ENCODE measurements at regions not wholly inside any gene's neighbourhood (a gene's known extent, or its start where the extent isn't known, plus 50 kb on each side); places are given as distances from the start of the nearest gene placed in this dataset.
"Not testable (repeated sequence)": the region's sequence is repeated elsewhere in the genome, so short reads cannot be mapped to it uniquely, and the experiment has no call there.

- no peaks in the 10 kb centered on the region for H3K4me1 ChIP-seq
- no peaks in the 10 kb centered on the region for H3K27me3 ChIP-seq (ENCODE audit: low read depth)
- H3K4me3 ChIP-seq, result no peak overlapping the region
- no peak for DNase-seq
- no peaks in the 10 kb centered on the region for H3K9me3 ChIP-seq (replicated peaks)
- no peak for TF ChIP-seq CTCF (IDR thresholded peaks at IDR 0.05; ENCODE audit: borderline replicate concordance)
- H3K36me3 ChIP-seq, result no peaks in the 10 kb centered on the region
- intact Hi-C loops (cut with micrococcal nuclease), result no loop called here
- no peak overlapping the region for H3K27ac ChIP-seq (replicated peaks)
These were observed 341.0 kb upstream of the UBE2E2 start for GRCh38 chr3:22862111-22862510.

DNA sequence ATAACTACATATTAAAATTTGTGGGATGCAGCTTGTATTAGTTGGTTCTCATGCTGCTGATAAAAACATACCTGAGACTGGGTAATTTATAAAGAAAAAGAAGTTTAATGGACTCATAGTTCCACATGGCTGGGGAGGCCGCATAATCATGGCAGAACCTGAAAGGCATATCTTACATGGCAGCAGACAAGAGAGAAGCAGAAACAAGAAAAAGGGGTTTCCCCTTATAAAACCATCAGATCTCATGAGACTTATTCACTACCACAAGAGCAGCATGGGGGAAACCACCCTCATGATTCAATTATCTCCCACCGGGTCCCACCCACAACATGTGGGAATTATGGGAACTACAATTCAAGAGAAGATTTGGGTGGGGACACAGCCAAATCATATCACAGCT lies 320.3 kb upstream of the UBE2E2 start:
- H3K27me3 ChIP-seq (ENCODE audit: low read depth); H3K4me1 ChIP-seq; H3K27ac ChIP-seq (replicated peaks); H3K36me3 ChIP-seq; H3K9me3 ChIP-seq (replicated peaks); intact Hi-C loops (cut with micrococcal nuclease); DNase-seq; H3K4me3 ChIP-seq: not testable (repeated sequence)

- no peak for TF ChIP-seq CTCF (IDR thresholded peaks at IDR 0.05; ENCODE audit: borderline replicate concordance)
- Histone ChIP-seq H3K27ac (replicated peaks) (no peak overlapping the region), H3K4me3 (no peak overlapping the region), H3K27me3 (ENCODE audit: low read depth) (no peaks in the 10 kb centered on the region), H3K36me3 (no peaks in the 10 kb centered on the region), H3K4me1 (peaks cover 7% of the 10 kb centered on the region), H3K9me3 (replicated peaks) (no peaks in the 10 kb centered on the region)
- intact Hi-C loops (cut with micrococcal nuclease), result no loop called here
- DNase-seq, result no peak
These were observed 318.1 kb upstream of the UBE2E2 start for GRCh38 chr3:22885039-22885438.

DNA sequence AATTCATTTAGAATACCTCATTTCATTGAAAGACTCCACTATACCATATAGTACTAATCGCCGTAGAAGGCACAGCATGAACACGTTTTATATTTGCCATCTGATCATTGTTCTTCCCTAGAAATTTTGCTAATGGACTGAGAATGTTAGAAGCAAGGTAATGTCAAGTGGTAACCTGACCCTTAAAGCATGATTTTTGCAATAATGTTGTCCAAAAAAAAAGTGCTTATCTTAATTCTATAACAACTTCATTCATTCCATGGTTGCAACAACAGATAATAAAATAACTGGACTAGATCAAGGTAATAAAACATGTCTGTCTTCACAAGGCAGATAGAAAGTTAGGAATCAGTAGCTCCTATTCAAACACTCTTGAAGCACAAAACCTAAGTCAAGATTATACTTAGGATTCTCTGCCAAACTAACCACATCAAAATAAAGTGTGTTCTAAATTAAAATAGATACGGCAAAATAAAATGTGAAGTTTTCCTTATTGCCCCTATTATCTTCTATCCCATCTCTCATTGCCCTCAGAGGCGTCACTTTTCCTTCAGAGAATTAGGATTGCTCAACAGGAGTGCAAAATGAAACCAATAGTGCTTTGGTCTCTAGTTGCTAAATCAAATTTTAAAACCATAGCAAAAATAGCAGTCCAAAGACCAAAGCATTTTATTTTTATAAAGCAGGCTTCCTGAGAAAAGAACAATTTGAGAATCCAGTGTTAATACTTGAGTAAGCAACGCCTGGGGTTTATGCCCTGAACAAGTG lies 317.4 kb upstream of the UBE2E2 start:
- Histone ChIP-seq H3K4me3 (no peak overlapping the region), H3K27ac (replicated peaks) (no peak overlapping the region), H3K36me3 (no peaks in the 10 kb centered on the region), H3K9me3 (replicated peaks) (no peaks in the 10 kb centered on the region), H3K4me1 (peaks cover 7% of the 10 kb centered on the region), H3K27me3 (ENCODE audit: low read depth) (no peaks in the 10 kb centered on the region)
- DNase-seq, result no peak
- no peak for TF ChIP-seq CTCF (IDR thresholded peaks at IDR 0.05; ENCODE audit: borderline replicate concordance)
- intact Hi-C loops (cut with micrococcal nuclease), result no loop called here

- intact Hi-C loops (cut with micrococcal nuclease), result no loop called here
- Histone ChIP-seq H3K27me3 (ENCODE audit: low read depth) (no peaks in the 10 kb centered on the region), H3K27ac (replicated peaks) (no peak overlapping the region), H3K4me1 (peaks cover 7% of the 10 kb centered on the region), H3K9me3 (replicated peaks) (no peaks in the 10 kb centered on the region), H3K4me3 (no peak overlapping the region), H3K36me3 (no peaks in the 10 kb centered on the region)
- no peak for TF ChIP-seq CTCF (IDR thresholded peaks at IDR 0.05; ENCODE audit: borderline replicate concordance)
- peak; percentile 30 for DNase-seq
These were observed 316.6 kb upstream of the UBE2E2 start for GRCh38 chr3:22886439-22887068.

- no peak for DNase-seq
- Histone ChIP-seq H3K27ac (replicated peaks) (no peak overlapping the region), H3K36me3 (no peaks in the 10 kb centered on the region), H3K9me3 (replicated peaks) (no peaks in the 10 kb centered on the region), H3K27me3 (ENCODE audit: low read depth) (no peaks in the 10 kb centered on the region), H3K4me1 (peaks cover 7% of the 10 kb centered on the region), H3K4me3 (no peak overlapping the region)
- TF ChIP-seq CTCF (IDR thresholded peaks at IDR 0.05; ENCODE audit: borderline replicate concordance), result peak; percentile 48
- intact Hi-C loops (cut with micrococcal nuclease), result no loop called here
These were observed 315.3 kb upstream of the UBE2E2 start for GRCh38 chr3:22887664-22888291.

All from left ventricle myocardium inferior (tissue), 1 donor.